Stimulated activated CD8-positive, alpha-beta memory T cell treated with anti-CD3 and anti-CD28 coated beads, Interleukin-15, amount 100 ng/mL, for 24 hours (primary cell): ENCODE measurements at regions not wholly inside any gene's neighbourhood (a gene's known extent, or its start where the extent isn't known, plus 50 kb on each side); places are given as distances from the start of the nearest gene placed in this dataset.

Experiments
- DNase-seq: peaks from one replicate; pipeline ENCODE4 v3.0.0-alpha.2; 2020; ENCODE audit warnings: low read depth

GRCh38 chr15:93200081-93200836, 111.2 kb upstream of the RGMA start:
- DNase-seq: no peak

DNA sequence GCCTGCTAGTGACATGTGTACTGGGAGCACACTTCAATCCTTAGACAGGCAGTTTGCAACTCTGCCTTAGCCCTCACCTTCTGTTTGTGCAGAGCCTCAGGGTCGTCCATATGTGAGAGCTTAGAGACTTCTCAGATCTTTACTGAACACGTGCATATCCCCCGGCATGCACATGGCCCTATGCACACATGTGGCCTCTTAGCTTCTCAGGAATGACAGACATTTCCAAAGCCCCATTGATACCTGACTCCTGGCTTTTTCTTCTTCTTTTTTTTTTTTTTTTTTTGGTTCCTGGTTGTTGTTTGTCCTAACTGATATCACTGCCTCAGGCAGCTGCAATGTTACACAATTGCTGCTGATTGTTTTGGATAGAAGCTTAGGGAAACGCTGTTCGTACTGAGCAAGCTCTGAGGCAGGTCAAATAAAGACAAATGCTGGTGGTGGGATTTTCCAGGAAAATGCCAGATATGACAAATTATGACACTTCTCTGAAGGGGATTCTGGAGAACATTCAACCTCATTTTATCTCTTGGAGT, 107.2 kb upstream of the RGMA start:
- DNase-seq: no peak

GRCh38 chr15:93195109-93195508, 106.1 kb upstream of the RGMA start:
- DNase-seq: no peak

- no peak for DNase-seq
Measured at GRCh38 chr15:93190238-93190637, 101.2 kb upstream of the RGMA start.

- DNase-seq: no peak
Measured at GRCh38 chr15:93189561-93189960, 100.5 kb upstream of the RGMA start.

DNA sequence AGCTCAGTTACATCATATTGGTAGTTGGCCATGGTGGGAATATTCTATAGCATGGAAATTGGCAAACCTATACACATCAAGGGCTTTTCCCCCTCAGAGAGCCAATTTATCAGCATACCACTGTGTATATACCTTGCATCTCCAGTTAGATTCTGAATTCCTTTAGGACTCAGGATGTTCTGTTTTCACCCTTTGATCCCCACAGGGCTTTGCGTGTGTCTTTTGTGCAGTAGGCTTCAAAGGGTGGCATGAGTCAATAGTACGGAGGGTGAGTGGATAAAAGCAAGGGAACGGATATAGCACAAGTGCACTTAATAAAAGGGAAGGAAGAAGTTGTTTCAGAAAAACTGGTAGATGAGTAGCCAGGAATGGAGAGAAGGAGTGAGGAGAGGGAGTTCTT, 99.2 kb upstream of the RGMA start:
- no peak for DNase-seq

DNA sequence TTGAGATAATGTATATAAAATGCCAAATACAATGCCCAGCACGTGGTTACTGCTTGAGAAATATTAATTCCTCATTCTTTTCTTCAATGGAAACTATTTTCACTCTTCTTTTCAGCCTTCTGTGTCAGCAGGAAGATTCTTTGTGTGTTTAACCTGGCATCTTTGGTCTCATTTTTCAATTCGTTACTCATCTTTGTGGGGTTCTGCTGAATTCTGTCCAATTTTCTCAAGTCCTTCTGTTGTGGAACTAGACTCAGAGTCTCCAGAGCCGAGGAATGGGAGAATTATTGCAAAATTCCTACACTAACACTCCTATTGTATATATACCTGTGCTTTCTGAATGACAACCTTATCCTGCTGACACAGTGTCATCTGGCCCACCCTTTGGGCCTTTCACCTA, 96.8 kb upstream of the RGMA start:
- no peak for DNase-seq

DNA sequence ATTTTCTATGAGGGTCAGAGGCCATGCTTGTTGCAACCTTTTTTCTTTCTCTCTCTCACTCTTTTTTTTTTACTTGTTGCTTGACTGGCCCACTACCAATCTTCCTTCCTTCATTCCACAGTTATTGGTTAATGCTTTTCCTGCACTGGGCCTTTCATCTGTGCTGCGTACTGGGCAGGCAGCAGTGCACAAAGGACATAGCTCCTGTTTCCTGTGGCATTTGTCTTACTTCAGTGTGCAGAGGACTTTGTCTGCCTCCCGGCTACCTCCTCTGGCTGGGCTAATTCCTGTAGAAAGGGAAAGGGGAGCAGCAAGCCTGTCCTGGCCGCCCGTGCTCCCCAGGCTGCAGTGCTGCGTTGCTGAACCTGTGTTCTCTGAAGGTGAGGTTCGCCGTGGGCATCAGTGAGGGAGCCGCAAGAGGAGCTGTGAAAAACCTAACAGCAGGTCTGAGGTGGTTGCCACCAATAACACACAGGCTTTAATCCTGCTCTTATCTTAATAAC, 93.7 kb upstream of the RGMA start:
- no peak for DNase-seq

- no peak for DNase-seq
Measured at GRCh38 chr15:93180656-93181055, 91.6 kb upstream of the RGMA start.

DNA sequence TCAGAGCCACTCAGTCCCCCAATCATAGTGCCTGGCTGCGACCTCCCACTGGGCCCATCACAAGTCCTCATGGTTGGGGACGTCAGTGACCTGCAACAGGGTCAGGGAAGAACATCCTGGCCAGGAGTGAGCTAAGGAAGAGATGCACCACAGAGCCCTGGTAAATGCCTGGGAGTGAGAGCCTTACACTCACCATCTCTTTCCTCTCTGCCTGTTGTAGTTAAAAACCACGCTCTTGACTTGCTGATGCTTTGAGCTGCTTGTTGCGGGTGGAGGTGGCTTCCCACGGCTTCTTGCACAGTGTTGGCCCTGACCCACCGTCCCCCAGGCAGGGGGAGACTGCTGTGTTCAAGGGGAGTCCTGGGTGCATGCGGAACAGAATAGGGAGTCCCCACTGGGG, 91.1 kb upstream of the RGMA start:
- no peak for DNase-seq

DNA sequence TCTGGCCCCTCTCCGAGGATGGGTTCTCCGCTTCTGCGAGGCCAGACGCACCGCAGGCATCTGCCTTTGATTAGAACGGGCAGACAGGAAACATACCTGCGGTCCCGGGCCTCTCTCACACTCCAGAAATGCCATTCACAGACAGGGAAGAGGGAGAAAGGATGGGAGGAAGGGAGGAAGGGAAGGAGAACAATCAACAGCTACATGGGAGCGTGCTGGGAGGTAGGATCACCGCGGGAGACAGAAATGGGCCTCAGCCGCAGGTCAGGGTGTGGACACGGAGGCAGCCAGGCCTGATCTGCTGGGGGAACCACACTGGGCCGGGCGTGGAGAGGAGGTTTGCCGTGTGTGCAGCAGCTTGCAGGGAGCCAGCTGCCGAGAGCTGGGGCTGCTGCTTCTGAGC, 90.7 kb upstream of the RGMA start:
- no peak for DNase-seq

- DNase-seq: no peak
Measured at GRCh38 chr15:93179072-93179471, 90.1 kb upstream of the RGMA start.

DNA sequence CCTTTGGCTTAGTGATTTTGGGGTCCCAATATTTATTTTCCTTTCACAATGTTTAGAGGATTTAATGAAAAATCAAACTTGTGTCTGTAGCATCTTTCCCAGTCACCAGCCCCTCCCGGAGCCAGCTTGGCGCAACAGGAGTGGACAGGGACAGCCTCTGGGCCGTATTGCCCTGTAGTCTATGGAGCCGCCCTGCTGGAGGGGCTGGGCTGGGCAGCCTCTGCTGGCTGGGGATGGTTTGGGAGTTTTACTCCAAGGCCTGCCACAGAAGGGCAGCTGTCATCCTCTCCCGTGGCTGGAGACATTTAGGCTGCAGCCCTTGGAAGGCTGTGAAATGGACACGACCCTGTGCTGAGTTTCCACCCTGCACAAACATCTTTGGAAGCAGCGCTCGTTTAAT, 89.4 kb upstream of the RGMA start:
- DNase-seq: no peak

DNA sequence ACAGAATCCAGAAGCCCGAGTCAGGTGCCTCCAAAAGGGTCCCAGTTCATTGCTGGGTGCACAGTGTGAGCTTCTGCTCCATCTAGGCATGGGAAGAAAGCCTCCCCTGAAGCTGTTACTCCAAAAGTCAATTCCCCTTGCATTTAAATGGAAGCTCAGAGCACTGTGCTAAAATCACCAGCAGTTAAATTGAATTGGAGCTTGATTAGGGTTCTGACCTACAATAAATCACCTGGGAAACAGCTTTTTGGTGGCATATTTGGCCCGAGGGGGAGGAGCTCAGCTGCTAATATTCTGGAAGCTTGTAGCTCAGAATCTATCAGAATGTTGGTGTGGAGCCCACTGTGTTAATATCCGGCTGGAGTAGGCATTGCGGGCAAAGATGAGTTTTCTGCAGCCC, 87.1 kb upstream of the RGMA start:
- DNase-seq: no peak

- DNase-seq: no peak
Measured at GRCh38 chr15:93174836-93175235, 85.8 kb upstream of the RGMA start.

DNA sequence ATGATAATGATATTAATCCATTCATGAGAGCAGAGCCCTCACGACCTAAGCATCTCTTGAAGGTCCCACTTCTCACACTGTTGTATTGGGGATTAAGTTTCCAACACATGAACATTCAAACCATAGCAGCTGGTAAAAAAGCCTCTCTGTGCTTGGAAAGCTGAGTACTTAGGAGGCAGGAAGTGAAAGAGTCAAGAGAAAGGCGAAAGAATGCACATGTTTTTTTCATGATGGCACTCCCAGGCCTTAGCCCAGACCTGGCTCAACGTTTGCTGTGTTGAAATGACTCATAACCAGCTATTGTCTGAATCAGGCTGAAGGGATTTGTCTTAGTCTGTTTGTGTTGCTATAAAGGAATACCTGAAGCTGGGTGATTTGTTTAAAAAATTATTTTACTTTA, 84.4 kb upstream of the RGMA start:
- no peak for DNase-seq

- no peak for DNase-seq
Measured at GRCh38 chr15:93171476-93171875, 82.5 kb upstream of the RGMA start.

DNA sequence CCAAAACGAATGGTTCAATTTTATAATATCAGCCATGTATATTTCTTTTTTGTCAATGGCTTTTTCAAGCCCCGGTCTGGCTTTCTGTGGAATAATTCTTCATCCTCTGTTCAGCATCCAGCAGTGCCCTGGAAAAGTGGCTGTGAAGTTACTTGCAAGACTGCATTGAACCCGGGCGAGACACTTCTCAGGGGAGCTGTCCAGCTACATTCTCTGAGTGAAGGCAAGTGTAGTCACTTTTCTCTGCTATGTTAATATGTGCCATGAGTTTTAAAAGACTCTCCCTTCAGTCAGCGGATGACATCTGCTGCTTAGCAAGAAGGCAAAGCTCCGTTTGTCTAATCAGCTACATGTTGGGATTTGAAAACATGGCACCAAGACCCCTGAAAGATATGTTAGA, 81.3 kb upstream of the RGMA start:
- no peak for DNase-seq

GRCh38 chr15:93168910-93169309, 79.9 kb upstream of the RGMA start:
- DNase-seq: no peak

DNA sequence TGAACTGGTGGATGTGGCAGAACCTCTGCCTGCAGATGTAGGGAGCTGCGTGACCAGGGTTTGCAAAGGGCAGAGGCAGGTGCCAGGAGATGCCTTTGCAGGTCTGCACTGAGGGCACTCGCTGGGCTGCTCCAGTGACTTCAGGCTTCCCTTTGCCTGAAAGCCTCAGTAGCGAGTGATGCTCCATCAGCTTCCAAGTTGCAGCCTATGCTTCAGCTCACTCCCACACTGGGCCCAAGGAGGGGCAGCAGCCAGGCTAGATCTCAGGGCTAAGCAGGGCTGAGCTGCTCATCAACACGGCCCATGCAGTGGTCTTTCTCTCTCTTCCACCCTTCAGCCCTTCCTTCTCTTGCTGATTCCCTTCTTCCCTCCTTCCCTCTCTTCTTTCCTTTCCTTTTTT, 78.3 kb upstream of the RGMA start:
- no peak for DNase-seq

DNA sequence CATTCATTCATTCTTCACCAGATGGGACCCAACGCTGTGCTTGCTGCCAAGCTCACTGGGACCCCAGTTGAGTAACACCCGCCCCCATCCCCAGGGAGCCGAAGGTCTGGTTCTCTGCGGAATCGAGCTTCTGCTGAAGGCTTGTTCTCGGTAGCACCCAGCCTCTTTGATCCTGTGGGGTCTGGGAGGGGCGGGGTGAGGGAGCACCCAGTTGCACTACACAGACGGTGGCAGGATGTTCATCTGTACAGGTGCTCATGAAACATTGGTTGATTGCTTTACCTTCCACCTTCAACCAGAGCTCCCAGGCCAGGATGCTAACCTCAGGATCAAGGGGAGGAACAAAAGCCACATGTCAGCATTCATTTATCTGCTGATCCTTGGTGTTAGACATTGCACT, 77.7 kb upstream of the RGMA start:
- DNase-seq: no peak

DNA sequence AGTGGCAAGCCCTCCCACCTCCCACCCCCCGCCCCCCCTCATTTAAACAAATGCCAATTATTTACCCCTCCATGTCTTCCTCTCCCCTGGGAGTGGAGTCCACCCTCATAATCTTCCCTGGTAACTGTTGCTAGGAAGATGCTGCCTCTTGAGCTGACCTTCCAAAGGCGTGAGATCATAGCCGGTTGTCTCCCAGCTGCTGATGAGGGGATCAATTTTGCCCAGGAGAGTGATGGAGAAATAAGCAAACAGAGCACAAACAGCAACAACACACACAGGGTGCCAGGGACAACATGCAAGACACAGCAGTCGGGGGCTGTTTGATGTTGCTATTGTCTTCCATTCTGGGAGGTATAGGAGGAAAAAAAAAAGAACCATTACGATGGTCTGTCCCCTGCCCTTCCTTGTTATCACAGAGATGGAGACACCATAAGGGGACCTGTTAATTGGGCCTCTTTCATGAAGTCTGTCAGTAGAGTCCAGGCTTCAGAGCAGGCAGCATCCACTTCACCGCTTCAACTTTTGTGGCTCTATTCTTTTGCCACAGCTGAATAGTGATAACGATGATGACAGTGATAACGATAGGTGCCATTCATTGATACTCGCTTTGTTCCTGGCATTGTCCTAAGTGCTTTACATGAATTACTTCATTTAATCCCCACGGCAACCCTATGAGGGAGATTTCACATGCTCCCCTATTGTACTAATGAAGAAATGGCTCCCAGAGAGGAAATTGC, 76.9 kb upstream of the RGMA start:
- DNase-seq: no peak

DNA sequence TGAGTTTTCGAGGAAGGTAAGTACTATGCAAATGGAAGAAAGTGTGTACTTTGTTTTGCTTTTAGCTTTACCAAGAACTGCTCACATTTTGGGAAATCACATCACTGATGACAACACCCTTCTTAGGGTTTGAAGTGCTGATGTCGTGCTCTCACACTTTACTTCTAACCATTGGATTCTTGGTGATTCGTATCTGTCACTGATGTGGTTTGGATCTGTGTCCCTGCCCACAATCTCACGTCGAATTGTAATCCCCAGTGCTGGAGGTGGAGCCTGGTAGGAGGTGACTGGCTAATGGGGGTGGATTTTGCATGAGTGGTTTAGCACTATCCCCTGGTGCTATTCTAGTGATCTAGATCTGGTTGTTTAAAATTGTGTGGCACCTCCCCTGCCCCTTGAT, 75.4 kb upstream of the RGMA start:
- no peak for DNase-seq
